MM.1S (cell line): ENCODE measurements at regions not wholly inside any gene's neighbourhood (a gene's known extent, or its start where the extent isn't known, plus 50 kb on each side); places are given as distances from the start of the nearest gene placed in this dataset.

ENCODE experiments used
- DNase-seq: peaks from one replicate; pipeline ENCODE4 v3.0.0-alpha.2; 2015
- H2AFZ ChIP-seq: fragments of 300-600 bp; sonication (generic); 2 replicates; pipeline ENCODE4 v1.6.0; 2016; ENCODE audit warnings: antibody characterized with exemption, low read length
- H3F3A ChIP-seq: fragments of 300-600 bp; sonication (generic); 2 replicates; pipeline ENCODE4 v1.6.1; 2016; ENCODE audit warnings: mild to moderate bottlenecking, antibody characterized with exemption, low read length, moderate library complexity, mixed read lengths; ENCODE audit not compliant: insufficient read depth
- H3K27ac ChIP-seq: fragments of 300-600 bp; sonication (generic); 2 replicates; pipeline ENCODE4 v1.5.1; 2016; ENCODE audit warnings: mild to moderate bottlenecking, low read length
- H3K27me3 ChIP-seq: fragments of 300-600 bp; sonication (generic); replicated peaks from 2 replicates; pipeline ENCODE4 v1.6.0; 2016; ENCODE audit warnings: low read length; ENCODE audit not compliant: insufficient read depth
- H3K36me3 ChIP-seq: fragments of 300-600 bp; sonication (generic); replicated peaks from 2 replicates; pipeline ENCODE4 v1.6.1; 2016; ENCODE audit warnings: mild to moderate bottlenecking, low read length, mixed read lengths; ENCODE audit not compliant: insufficient read depth
- H3K4me1 ChIP-seq: fragments of 300-600 bp; sonication (generic); 2 replicates; pipeline ENCODE4 v1.6.1; 2016; ENCODE audit warnings: low read length, mixed read lengths
- H3K4me2 ChIP-seq: fragments of 300-600 bp; sonication (generic); 2 replicates; pipeline ENCODE4 v1.6.0; 2016; ENCODE audit warnings: low read depth, low read length
- H3K4me3 ChIP-seq: fragments of 300-600 bp; sonication (generic); 2 replicates; pipeline ENCODE4 v1.5.1; 2016; ENCODE audit warnings: low read length, mixed read lengths
- H3K79me2 ChIP-seq: fragments of 300-600 bp; sonication (generic); 2 replicates; pipeline ENCODE4 v1.6.1; 2016; ENCODE audit warnings: mixed run types, low read length, mixed read lengths
- H3K9ac ChIP-seq: fragments of 300-600 bp; sonication (generic); 2 replicates; pipeline ENCODE4 v1.6.1; 2016; ENCODE audit warnings: low read length, mixed read lengths
- H3K9me2 ChIP-seq: fragments of 300-600 bp; sonication (generic); replicated peaks from 2 replicates; pipeline ENCODE4 v1.6.1; 2016; ENCODE audit warnings: mild to moderate bottlenecking, low read length, mixed read lengths; ENCODE audit not compliant: insufficient read depth
- H3K9me3 ChIP-seq: fragments of 300-600 bp; sonication (generic); replicated peaks from 2 replicates; pipeline ENCODE4 v1.6.1; 2016; ENCODE audit warnings: mild to moderate bottlenecking, low read length, mixed read lengths; ENCODE audit not compliant: insufficient read depth
- H4K20me1 ChIP-seq: fragments of 300-600 bp; sonication (generic); 2 replicates; pipeline ENCODE4 v1.6.1; 2016; ENCODE audit warnings: mild to moderate bottlenecking, low read length, moderate library complexity, mixed read lengths; ENCODE audit not compliant: insufficient read depth
- EZH2 ChIP-seq: fragments of 300-600 bp; sonication (generic); optimal IDR thresholded peaks from 2 replicates; pipeline ENCODE3; 2017; ENCODE audit warnings: low read depth, mild to moderate bottlenecking, antibody characterized with exemption, low read length, mixed read lengths
- EZH2phosphoT487 ChIP-seq: fragments of 300-600 bp; sonication (generic); IDR thresholded peaks from 2 replicates; pipeline ENCODE4 v1.6.1; 2018; ENCODE audit warnings: antibody characterized with exemption, low read length
- TF ChIP-seq, protein P1 (sequence below): fragments of 300-600 bp; sonication (generic); IDR thresholded peaks from 2 replicates; pipeline ENCODE4 v1.5.1; 2016; ENCODE audit warnings: antibody characterized with exemption, low read length, mixed read lengths

DNA sequence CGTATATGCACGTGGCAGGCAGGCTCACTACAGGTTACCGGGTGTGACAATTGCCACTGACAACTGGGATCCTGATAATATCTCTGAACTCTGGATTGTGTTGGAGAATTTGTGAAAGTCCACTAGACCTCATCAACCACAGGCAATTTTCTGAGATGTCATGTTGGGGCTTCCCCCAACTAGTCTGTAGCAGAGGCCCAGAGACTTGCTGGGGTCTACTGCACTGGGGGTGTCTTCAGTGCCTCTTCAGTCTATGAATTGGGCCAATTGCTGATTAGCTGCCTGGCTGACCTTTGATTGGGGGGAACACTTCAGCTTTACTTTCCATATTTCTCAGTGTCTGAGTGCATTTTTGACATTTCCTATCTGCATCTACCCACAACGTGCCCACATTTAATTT lies 201.5 kb downstream of the MTX2 start:
- no peak for DNase-seq
- no peak overlapping the region for H2AFZ ChIP-seq
- H3K4me3 ChIP-seq = no peak overlapping the region
- no peaks in the 10 kb centered on the region for H3F3A ChIP-seq
- H3K36me3 ChIP-seq = no peaks in the 10 kb centered on the region
- H3K79me2 ChIP-seq = no peaks in the 10 kb centered on the region
- no peak overlapping the region for H3K27ac ChIP-seq
- no peak overlapping the region for H3K4me2 ChIP-seq
- no peaks in the 10 kb centered on the region; the same call in 1 of the 2 replicates for H3K4me1 ChIP-seq
- H3K9me3 ChIP-seq = 0 out of 2 replicates have a peak, but pooled peaks cover 3% of the 10 kb centered on the region
- H3K9me2 ChIP-seq = no peaks in the 10 kb centered on the region
- no peaks in the 10 kb centered on the region for H4K20me1 ChIP-seq
- no peak overlapping the region for H3K9ac ChIP-seq
- no peaks in the 10 kb centered on the region for H3K27me3 ChIP-seq
- no peak for TF ChIP-seq EZH2phosphoT487

DNA sequence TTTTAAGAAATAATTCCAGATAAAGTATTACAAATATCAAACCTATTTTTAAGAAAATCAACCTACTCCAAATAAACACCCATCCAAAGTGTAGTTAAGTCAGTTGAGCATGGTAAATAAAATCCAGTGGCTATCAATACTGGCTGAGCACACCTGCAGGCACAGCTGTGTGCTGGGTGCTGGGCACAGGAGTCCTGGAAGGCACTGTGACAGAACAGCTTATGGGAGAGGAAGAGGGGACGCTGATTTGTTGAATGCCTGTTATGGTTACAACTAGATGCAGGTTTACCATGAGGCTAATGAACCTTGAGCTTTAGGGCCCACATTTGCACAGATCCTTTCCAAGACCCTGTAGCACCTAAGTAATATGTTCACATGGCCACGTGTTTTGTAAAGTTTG lies 202.7 kb downstream of the MTX2 start:
- no peaks in the 10 kb centered on the region; the same call in 1 of the 2 replicates for H3K4me1 ChIP-seq
- H3K27ac ChIP-seq = no peak overlapping the region
- H3K9me2 ChIP-seq = no peaks in the 10 kb centered on the region
- DNase-seq = no peak
- no peaks in the 10 kb centered on the region for H3K27me3 ChIP-seq
- 0 out of 2 replicates have a peak, but pooled peaks cover 3% of the 10 kb centered on the region for H3K9me3 ChIP-seq
- H3K9ac ChIP-seq = no peak overlapping the region
- H3K4me2 ChIP-seq = no peak overlapping the region
- no peak overlapping the region for H2AFZ ChIP-seq
- no peaks in the 10 kb centered on the region for H3K36me3 ChIP-seq
- TF ChIP-seq EZH2phosphoT487 (no peak), EZH2 (no peak)
- TF ChIP-seq, protein P1, sequence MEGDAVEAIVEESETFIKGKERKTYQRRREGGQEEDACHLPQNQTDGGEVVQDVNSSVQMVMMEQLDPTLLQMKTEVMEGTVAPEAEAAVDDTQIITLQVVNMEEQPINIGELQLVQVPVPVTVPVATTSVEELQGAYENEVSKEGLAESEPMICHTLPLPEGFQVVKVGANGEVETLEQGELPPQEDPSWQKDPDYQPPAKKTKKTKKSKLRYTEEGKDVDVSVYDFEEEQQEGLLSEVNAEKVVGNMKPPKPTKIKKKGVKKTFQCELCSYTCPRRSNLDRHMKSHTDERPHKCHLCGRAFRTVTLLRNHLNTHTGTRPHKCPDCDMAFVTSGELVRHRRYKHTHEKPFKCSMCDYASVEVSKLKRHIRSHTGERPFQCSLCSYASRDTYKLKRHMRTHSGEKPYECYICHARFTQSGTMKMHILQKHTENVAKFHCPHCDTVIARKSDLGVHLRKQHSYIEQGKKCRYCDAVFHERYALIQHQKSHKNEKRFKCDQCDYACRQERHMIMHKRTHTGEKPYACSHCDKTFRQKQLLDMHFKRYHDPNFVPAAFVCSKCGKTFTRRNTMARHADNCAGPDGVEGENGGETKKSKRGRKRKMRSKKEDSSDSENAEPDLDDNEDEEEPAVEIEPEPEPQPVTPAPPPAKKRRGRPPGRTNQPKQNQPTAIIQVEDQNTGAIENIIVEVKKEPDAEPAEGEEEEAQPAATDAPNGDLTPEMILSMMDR = no peak
- no peaks in the 10 kb centered on the region for H3F3A ChIP-seq
- no peaks in the 10 kb centered on the region for H3K79me2 ChIP-seq
- no peak overlapping the region for H3K4me3 ChIP-seq
- no peaks in the 10 kb centered on the region for H4K20me1 ChIP-seq

DNA sequence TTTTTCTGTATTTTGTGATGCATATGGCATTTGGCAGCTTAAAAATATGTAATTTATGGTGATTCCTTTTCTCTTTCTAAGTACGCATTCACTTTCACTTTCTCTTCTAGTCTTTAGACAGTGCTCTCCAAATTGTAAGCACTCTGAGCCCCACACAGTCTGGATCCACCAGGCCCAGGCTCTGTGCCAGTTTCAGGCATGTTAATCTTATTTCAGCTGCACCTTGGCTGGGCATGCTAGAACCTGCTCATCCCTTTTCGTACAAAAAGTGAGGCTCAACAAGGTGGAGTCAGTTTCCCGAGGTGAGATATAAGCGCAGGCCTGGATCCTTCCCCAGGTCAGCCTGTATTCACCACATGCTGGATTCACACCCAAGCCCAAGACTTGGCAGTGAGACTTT lies 203.9 kb downstream of the MTX2 start:
- H3K9me3 ChIP-seq = 0 out of 2 replicates have a peak, but pooled peaks cover 3% of the 10 kb centered on the region
- H4K20me1 ChIP-seq = no peaks in the 10 kb centered on the region
- no peaks in the 10 kb centered on the region for H3K27me3 ChIP-seq
- no peak overlapping the region for H3K9ac ChIP-seq
- no peak overlapping the region for H3K4me3 ChIP-seq
- no peaks in the 10 kb centered on the region for H3K36me3 ChIP-seq
- H3K4me1 ChIP-seq = no peaks in the 10 kb centered on the region; the same call in 1 of the 2 replicates
- DNase-seq = peak; percentile 50
- H3K79me2 ChIP-seq = no peaks in the 10 kb centered on the region
- no peak overlapping the region for H2AFZ ChIP-seq
- H3K27ac ChIP-seq = no peak overlapping the region
- no peaks in the 10 kb centered on the region for H3K9me2 ChIP-seq
- TF ChIP-seq, protein P1 = no peak
- TF ChIP-seq EZH2 = no peak
- no peak for TF ChIP-seq EZH2phosphoT487
- peak overlapping the region; percentile 3; the same call in 1 of the 2 replicates for H3K4me2 ChIP-seq
- H3F3A ChIP-seq = no peaks in the 10 kb centered on the region

DNA sequence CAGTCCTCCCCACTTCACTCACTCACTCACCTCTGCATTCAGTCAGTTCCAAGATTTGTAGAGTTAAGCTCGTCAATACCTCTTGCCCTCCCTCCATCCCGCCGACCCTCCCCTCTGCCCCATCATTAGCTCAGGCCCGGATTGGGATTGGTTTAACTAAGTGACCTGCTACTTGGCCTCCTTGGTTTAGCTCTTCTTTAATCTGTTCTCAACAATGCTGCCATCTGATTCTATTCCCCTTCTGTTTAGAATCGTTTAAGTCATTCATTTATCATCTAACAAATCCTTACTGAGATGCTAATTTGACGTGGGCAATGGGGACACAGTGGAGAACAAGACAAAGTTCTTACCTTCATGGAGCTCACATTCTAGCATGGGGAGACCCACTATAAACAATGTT lies 204.6 kb downstream of the MTX2 start:
- Histone ChIP-seq H3K79me2 (no peaks in the 10 kb centered on the region), H3K4me1 (no peaks in the 10 kb centered on the region; the same call in 1 of the 2 replicates), H3K9ac (no peak overlapping the region), H2AFZ (no peak overlapping the region), H4K20me1 (no peaks in the 10 kb centered on the region), H3K4me3 (no peak overlapping the region), H3K27me3 (no peaks in the 10 kb centered on the region), H3K4me2 (no peak overlapping the region), H3K9me2 (no peaks in the 10 kb centered on the region), H3K27ac (no peak overlapping the region), H3K36me3 (no peaks in the 10 kb centered on the region), H3F3A (no peaks in the 10 kb centered on the region), H3K9me3 (0 out of 2 replicates have a peak, but pooled peaks cover 3% of the 10 kb centered on the region)
- TF ChIP-seq EZH2phosphoT487 = no peak
- TF ChIP-seq, protein P1 = no peak
- TF ChIP-seq EZH2 = no peak
- no peak for DNase-seq
